Fibroblast of lung (primary cell): ENCODE measurements at regions not wholly inside any gene's neighbourhood (a gene's known extent, or its start where the extent isn't known, plus 50 kb on each side); places are given as distances from the start of the nearest gene placed in this dataset.
A peak's percentile ranks its signal among the peaks of the same experiment; 100 is the strongest.

Experiments
- DNase-seq, 2 donors: peaks; one replicate each; pipeline versions ENCODE4 v3.0.0 to v3.0.0-alpha.2; 2010; ENCODE audit warnings: low read depth in 2 of 2
- H2AFZ ChIP-seq: 2 replicates; pipeline ENCODE4 v1.5.1; 2012; ENCODE audit warnings: low read length, control low read depth, inconsistent platforms
- H3K27ac ChIP-seq: 2 replicates; pipeline ENCODE4 v1.5.1; 2011; ENCODE audit warnings: low read length, control low read depth; ENCODE audit not compliant: insufficient read depth
- H3K27me3 ChIP-seq: 2 replicates; pipeline ENCODE4 v1.5.1; 2011; ENCODE audit warnings: mild to moderate bottlenecking, low read length; ENCODE audit not compliant: control insufficient read depth, insufficient read depth
- H3K36me3 ChIP-seq: 2 replicates; pipeline ENCODE4 v1.5.1; 2011; ENCODE audit warnings: low read length; ENCODE audit not compliant: control insufficient read depth, insufficient read depth
- H3K4me1 ChIP-seq: 2 replicates; pipeline ENCODE4 v1.5.1; 2011; ENCODE audit warnings: low read length; ENCODE audit not compliant: control insufficient read depth, insufficient read depth; ENCODE audit errors: extremely low read depth
- H3K4me2 ChIP-seq: 2 replicates; pipeline ENCODE4 v1.5.1; 2011; ENCODE audit warnings: low read length, control low read depth; ENCODE audit not compliant: insufficient read depth; ENCODE audit errors: extremely low read depth
- H3K4me3 ChIP-seq, 4 experiments: fragments of 200-600 bp in 1 of 4; sonication (generic) in 1 of 4; replicated peaks in 1 of 4; 2 replicates each; pipeline ENCODE4 v1.5.1; 2011 to 2016; ENCODE audit warnings: low read length in 4 of 4, low read depth in 3 of 4, mild to moderate bottlenecking in 3 of 4, control low read depth in 2 of 4, inconsistent platforms in 1 of 4, mixed read lengths in 1 of 4; ENCODE audit not compliant: insufficient read depth in 1 of 4; ENCODE audit errors: control extremely low read depth in 1 of 4
- H3K79me2 ChIP-seq: 2 replicates; pipeline ENCODE4 v1.5.1; 2012; ENCODE audit warnings: mild to moderate bottlenecking, low read length, inconsistent platforms; ENCODE audit not compliant: control insufficient read depth, insufficient read depth
- H3K9ac ChIP-seq: 2 replicates; pipeline ENCODE4 v1.5.1; 2011; ENCODE audit warnings: mild to moderate bottlenecking, low read length, control low read depth; ENCODE audit not compliant: insufficient read depth
- H3K9me3 ChIP-seq: 2 replicates; pipeline ENCODE4 v1.5.1; 2012; ENCODE audit warnings: low read depth, low read length; ENCODE audit not compliant: control insufficient read depth, insufficient read depth
- H4K20me1 ChIP-seq: 2 replicates; pipeline ENCODE4 v1.5.1; 2011; ENCODE audit warnings: low read length; ENCODE audit not compliant: control insufficient read depth, insufficient read depth; ENCODE audit errors: extremely low read depth
- EZH2 ChIP-seq: IDR thresholded peaks from 2 replicates; pipeline ENCODE4 v1.5.1; 2012; ENCODE audit warnings: low read length, control low read depth, mild to moderate bottlenecking; ENCODE audit errors: missing control alignments
- TF ChIP-seq, protein P1 (sequence below), 2 donors: IDR thresholded peaks in 1 of 2; conservative IDR thresholded peaks in 1 of 2; 1 replicate in 1 of 2; 2 replicates in 1 of 2; pipeline ENCODE4 v1.5.1; 2011 to 2012; ENCODE audit warnings: low read length in 2 of 2, control low read depth in 1 of 2, inconsistent platforms in 1 of 2, low read depth in 1 of 2, mild to moderate bottlenecking in 1 of 2

DNA sequence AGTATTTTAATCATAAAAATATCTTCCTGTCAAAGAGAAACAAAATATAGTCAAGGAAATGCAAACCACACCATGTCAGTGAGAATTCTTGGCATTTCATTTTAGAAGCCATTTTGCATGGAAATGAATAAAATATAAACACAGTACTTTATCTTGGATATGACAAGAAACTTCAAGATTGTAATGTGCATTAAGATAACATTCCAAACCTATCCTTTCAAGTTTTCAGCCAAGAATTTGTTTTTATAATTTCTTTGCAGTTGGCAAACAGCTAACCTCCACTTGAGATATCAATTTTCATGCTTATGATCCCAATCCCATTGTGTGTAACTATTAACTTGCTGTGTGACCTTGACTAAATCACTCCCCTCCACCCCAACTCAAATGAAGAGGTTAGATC is 59.3 kb upstream of the WT1 start:
- DNase-seq = no peak
- H3K4me1 ChIP-seq = no peaks in the 10 kb centered on the region

DNA sequence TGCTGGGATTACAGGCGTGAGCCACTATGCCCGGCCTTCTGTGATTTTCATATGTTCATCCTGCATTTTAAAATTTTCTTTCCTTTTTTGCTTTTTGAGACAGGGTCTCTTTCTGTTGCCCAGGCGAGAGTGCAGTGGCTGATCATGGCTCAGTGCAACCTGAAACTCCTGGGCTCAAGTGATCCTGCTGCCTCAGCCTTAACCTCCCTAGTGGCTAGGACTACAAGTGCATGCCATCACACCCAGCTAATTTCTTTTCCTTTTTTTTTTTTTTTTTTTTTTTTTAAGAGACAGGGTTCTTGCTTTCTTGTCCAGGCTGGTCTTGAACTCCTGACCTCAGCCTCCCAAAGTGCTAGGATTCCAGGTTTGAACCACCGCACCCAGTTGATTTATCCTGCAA is 54.1 kb upstream of the WT1 start:
- Histone ChIP-seq H3K4me2 (no peak overlapping the region), H4K20me1 (no peaks in the 10 kb centered on the region), H3K9ac (no peak overlapping the region), H3K27ac (no peak overlapping the region), H3K9me3 (no peaks in the 10 kb centered on the region), H2AFZ (no peak overlapping the region), H3K4me1 (no peaks in the 10 kb centered on the region), H3K4me3 (no peak overlapping the region), H3K79me2 (no peaks in the 10 kb centered on the region), H3K36me3 (no peaks in the 10 kb centered on the region), H3K27me3 (no peaks in the 10 kb centered on the region)
- no peak for DNase-seq
- no peak for TF ChIP-seq EZH2
- TF ChIP-seq, protein P1, sequence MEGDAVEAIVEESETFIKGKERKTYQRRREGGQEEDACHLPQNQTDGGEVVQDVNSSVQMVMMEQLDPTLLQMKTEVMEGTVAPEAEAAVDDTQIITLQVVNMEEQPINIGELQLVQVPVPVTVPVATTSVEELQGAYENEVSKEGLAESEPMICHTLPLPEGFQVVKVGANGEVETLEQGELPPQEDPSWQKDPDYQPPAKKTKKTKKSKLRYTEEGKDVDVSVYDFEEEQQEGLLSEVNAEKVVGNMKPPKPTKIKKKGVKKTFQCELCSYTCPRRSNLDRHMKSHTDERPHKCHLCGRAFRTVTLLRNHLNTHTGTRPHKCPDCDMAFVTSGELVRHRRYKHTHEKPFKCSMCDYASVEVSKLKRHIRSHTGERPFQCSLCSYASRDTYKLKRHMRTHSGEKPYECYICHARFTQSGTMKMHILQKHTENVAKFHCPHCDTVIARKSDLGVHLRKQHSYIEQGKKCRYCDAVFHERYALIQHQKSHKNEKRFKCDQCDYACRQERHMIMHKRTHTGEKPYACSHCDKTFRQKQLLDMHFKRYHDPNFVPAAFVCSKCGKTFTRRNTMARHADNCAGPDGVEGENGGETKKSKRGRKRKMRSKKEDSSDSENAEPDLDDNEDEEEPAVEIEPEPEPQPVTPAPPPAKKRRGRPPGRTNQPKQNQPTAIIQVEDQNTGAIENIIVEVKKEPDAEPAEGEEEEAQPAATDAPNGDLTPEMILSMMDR (conservative IDR thresholded peaks at IDR 0.05 in 1 of 2, IDR thresholded peaks at IDR 0.05 in 1 of 2; ENCODE audit: low read depth in 1 of 2, low read length in 2 of 2) = no peak

More for the DNA sequence above, 59.3 kb upstream of the WT1 start:
- no peak overlapping the region for H2AFZ ChIP-seq
- H3K27ac ChIP-seq = no peak overlapping the region
- no peak overlapping the region for H3K4me2 ChIP-seq
- H3K27me3 ChIP-seq = no peaks in the 10 kb centered on the region
- H3K79me2 ChIP-seq = no peaks in the 10 kb centered on the region
- H3K36me3 ChIP-seq = no peaks in the 10 kb centered on the region
- TF ChIP-seq EZH2 = no peak
- TF ChIP-seq, protein P1 (conservative IDR thresholded peaks at IDR 0.05 in 1 of 2, IDR thresholded peaks at IDR 0.05 in 1 of 2; ENCODE audit: low read depth in 1 of 2, low read length in 2 of 2) = no peak
- H3K9me3 ChIP-seq = no peaks in the 10 kb centered on the region
- no peak overlapping the region for H3K9ac ChIP-seq
- H3K4me3 ChIP-seq = no peak overlapping the region
- H4K20me1 ChIP-seq = no peaks in the 10 kb centered on the region

DNA sequence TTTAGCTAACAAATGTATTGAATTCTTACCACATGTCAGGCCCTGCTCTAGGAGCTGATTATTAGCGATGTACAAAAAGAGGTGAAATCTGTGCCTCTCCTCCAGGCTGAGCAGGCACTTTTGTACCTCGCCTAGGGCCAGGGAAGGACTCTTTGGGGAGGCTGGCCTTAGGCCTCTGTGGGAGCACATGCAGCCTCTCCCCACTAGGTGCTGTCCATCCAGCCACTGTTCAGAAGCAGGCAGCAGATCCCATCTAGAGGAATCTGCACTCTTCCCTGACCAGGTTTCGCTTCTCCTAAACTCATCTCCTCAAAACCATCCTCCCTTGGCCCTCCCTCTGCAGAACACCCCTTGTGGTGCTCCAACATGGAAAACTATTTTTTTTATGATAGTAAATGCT is 51.9 kb upstream of the WT1 start:
- Histone ChIP-seq H2AFZ (no peak overlapping the region), H3K4me2 (no peak overlapping the region), H3K79me2 (no peaks in the 10 kb centered on the region), H3K27ac (no peak overlapping the region), H3K36me3 (no peaks in the 10 kb centered on the region), H3K9me3 (no peaks in the 10 kb centered on the region), H3K9ac (no peak overlapping the region), H4K20me1 (no peaks in the 10 kb centered on the region), H3K27me3 (no peaks in the 10 kb centered on the region), H3K4me3 (no peak overlapping the region), H3K4me1 (no peaks in the 10 kb centered on the region)
- TF ChIP-seq, protein P1 (conservative IDR thresholded peaks at IDR 0.05 in 1 of 2, IDR thresholded peaks at IDR 0.05 in 1 of 2; ENCODE audit: low read depth in 1 of 2, low read length in 2 of 2) = peak in 1 of 2 donors; percentile 24
- no peak for TF ChIP-seq EZH2
- no peak for DNase-seq
